Neural progenitor cell (in vitro differentiated cells): ENCODE measurements at regions not wholly inside any gene's neighbourhood (a gene's known extent, or its start where the extent isn't known, plus 50 kb on each side); places are given as distances from the start of the nearest gene placed in this dataset.

ENCODE experiments used
- CTCF ChIP-seq: fragments of 200-600 bp; sonication (generic); IDR thresholded peaks from 2 replicates; pipeline ENCODE4 v1.5.1; 2017; ENCODE audit warnings: antibody characterized with exemption, mild to moderate bottlenecking
- EZH2 ChIP-seq: fragments of 200-600 bp; sonication (generic); IDR thresholded peaks from 2 replicates; pipeline ENCODE4 v1.6.1; 2017; ENCODE audit warnings: antibody characterized with exemption, mild to moderate bottlenecking, moderate library complexity

- no peak for TF ChIP-seq CTCF
- TF ChIP-seq EZH2, result no peak
Measured at GRCh38 chr3:175896655-175897054, 1037.5 kb downstream of the NAALADL2 start.
